Stimulated activated CD4-positive, alpha-beta T cell treated with anti-CD3 and anti-CD28 coated beads, Interleukin-15, amount 100 ng/mL, for 24 hours (primary cell): ENCODE measurements at regions not wholly inside any gene's neighbourhood (a gene's known extent, or its start where the extent isn't known, plus 50 kb on each side); places are given as distances from the start of the nearest gene placed in this dataset.
A peak's percentile ranks its signal among the peaks of the same experiment; 100 is the strongest.
"Not testable (repeated sequence)": the region's sequence is repeated elsewhere in the genome, so short reads cannot be mapped to it uniquely, and the experiment has no call there.

Experiments
- DNase-seq: peaks from one replicate; pipeline ENCODE4 v3.0.0-alpha.2; 2020

DNA sequence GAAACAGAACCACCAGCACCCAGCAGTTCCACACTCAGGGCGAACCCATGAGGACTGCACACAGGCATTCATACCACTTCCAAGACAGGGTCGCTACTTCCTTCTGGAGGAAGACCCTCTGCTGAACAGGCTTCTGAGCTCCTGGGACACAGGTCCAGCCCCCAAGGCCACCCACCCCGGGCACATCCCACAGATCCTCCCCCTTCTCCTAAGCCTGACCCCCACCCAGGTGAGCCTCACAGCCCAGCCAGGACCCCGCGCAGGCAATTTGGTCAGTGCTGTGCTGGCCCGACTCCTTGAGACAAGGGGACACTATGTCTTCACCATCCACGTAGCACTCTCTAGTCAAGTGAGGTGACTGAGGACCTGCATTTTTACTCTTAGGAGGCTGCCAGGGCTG, 5382.7 kb upstream of the TPTE start:
- DNase-seq: not testable (repeated sequence)

GRCh38 chr21:5139528-5139927, 5381.9 kb upstream of the TPTE start:
- DNase-seq: not testable (repeated sequence)

- not testable (repeated sequence) for DNase-seq
These were observed 5378.4 kb upstream of the TPTE start for GRCh38 chr21:5143011-5143410.

DNA sequence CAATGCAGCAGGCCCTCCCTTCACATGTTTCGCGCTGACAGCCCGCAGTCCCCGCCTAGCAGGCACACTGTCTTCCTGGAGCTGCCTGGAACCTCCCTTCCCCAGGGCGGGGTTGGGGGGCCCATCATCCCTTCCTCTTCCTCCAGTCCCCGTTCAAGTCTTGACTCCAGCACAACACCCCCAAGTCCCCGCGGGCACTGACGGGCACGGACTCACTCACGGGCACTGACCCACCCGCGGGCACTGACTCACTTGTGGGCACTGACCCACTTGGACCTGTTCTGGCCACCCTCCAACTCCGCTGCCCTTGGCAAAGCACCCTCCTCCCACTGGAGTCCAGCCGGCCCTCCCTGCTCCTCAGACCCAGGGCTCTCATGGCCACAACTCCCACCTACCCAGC, 5376.7 kb upstream of the TPTE start:
- not testable (repeated sequence) for DNase-seq

- DNase-seq: peak; percentile 29
These were observed 5373.7 kb upstream of the TPTE start for GRCh38 chr21:5147685-5148084.

DNA sequence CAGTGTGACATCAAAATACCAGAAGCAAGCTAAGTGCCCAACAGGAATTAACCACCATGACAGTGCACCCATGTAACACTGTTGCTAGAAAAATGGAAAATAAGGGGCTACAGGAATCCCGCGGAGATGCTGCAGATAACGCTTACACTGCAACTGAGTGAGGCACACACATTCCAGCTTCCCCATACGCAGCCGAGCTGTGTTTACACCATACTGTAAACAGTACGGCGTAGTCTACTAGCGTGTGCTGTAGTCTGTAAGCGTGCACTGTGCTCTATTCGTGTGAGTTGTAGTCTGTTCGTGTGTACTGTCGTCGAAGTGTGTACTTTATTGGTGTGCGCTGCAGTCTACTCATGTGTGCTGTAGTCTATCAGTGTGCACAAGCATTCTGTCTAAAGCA, 5372.2 kb upstream of the TPTE start:
- DNase-seq: not testable (repeated sequence)

- DNase-seq: not testable (repeated sequence)
These were observed 5367.3 kb upstream of the TPTE start for GRCh38 chr21:5153842-5154640.

GRCh38 chr21:5154641-5154982, 5366.8 kb upstream of the TPTE start:
- DNase-seq: peak; percentile 83

GRCh38 chr21:5162693-5163574, 5358.4 kb upstream of the TPTE start:
- not testable (repeated sequence) for DNase-seq

DNA sequence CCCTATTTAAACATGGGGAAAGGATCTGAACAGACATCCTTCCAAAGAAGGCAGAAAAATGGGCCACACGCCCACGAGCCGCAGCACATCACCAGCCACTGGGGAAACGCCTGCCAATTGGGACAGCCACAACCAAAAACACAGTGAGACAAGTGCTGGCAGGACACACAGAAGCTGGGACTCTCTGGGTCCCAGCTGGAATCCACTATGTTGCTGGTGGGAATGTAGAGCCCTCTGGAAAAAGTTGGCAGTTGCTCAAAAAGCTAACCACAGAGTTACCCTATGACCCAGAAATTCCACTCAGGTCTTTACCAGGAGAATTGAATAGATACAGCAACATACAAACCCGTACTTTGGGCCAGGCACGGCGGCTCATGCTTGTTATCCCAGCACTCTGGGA, 5355.6 kb upstream of the TPTE start:
- not testable (repeated sequence) for DNase-seq
